NCI-H2029 treated with DMSO at 0.1 percent for 48 hours (cell line): ENCODE measurements at regions not wholly inside any gene's neighbourhood (a gene's known extent, or its start where the extent isn't known, plus 50 kb on each side); places are given as distances from the start of the nearest gene placed in this dataset.
"Not testable (repeated sequence)": the region's sequence is repeated elsewhere in the genome, so short reads cannot be mapped to it uniquely, and the experiment has no call there.

ENCODE experiments used
- DNase-seq: peaks from one replicate; lab custom pipeline; 2025; lab: John Stamatoyannopoulos, UW

GRCh38 chr12:97713270-97713669 lies 250.7 kb downstream of the RMST start:
- no peak for DNase-seq

DNA sequence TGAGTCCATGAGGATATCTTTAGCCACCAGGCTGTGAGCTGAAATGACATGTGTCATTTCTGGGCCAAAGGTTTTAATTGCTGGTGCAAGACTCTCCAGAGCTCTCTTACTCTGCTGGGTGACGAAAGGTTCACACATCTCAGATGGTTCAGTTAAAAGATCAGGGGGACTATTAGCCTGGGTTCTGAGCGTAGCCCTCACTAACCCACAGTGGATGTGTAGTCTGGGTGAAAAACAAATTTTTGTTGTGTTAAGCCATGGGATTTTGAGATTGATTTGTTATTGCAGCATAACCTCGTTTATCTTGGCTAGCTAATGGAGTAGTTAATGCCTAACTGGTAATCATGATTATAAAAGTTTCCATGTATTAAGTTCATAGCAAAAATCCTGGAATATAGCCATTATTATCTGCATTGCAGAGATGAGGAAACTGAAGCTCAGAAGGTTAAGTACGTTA lies 251.5 kb downstream of the RMST start:
- no peak for DNase-seq

DNA sequence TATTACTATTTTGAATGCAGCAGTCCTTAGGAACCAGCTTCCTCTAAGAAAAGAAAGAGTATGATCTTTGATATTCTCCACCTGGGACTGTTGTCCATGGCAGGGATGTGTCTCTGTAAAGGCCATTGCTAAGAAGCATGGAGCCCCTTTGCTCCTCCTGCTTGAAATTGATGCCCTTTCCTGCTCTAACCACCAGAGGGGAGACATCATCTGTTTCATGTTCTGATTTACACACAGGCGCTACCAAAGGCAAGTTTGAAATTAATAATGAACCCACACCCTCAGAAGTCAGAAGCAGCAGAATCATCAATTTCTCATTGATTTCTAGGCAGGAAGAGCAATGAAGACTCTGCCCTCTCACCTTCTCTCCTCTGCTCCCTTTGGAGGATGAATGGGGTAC lies 253.8 kb downstream of the RMST start:
- DNase-seq = no peak

GRCh38 chr12:97723801-97724200 lies 261.2 kb downstream of the RMST start:
- not testable (repeated sequence) for DNase-seq

DNA sequence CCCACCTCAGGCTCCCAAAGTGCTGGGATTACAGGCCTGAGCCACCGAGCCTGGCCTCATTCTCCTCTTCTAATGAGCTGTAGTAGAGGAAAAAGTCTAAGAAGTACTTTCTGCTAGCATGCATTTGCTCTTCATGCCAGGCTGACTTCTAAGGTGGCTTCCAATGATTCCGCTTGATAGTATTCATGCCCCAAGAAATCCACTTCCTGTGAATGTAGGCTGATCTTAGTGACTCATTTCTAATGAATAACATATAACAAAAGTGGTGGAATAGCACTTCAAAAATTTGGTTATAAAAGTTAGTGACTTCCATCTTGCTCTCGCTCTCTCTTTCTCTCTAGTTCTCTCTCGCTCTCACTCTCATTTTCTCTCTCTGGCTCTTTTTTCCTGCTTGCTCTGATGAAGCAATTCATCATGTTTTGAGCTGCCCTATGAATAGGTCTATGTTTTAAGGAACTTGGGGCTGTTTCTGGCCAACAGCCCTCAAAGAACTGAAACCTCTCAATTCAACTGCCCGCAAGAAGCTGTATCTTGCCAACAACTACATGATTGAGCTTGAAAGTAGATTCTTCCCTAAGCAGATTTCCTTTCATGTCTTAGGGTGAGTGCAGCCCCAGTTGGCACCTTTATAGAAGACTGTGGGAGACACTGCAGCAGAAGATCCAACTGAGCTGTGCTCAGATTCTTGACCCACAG lies 282.9 kb downstream of the RMST start:
- no peak for DNase-seq

DNA sequence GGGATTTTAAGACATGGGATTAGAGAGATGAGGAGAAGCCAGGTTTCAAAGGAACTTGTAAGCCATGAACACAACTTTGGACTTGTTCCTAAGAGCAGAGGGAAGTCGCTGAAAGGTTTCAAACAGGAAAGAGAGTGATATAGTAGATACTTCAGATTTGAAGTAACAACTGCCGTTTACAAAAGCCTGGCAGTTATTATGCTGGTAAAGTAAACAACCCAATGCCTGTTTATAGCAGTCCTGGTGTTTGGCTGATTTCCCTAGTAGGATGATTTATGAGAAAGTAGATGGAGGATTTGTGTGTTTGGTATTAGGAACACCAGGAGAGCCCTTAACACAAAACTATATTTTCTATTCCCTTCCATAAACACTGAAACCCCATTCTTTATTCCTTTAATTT lies 285.7 kb downstream of the RMST start:
- peak; percentile 81 for DNase-seq

GRCh38 chr12:97751704-97752103 lies 289.1 kb downstream of the RMST start:
- no peak for DNase-seq

GRCh38 chr12:97752129-97752528 lies 289.5 kb downstream of the RMST start:
- no peak for DNase-seq

DNA sequence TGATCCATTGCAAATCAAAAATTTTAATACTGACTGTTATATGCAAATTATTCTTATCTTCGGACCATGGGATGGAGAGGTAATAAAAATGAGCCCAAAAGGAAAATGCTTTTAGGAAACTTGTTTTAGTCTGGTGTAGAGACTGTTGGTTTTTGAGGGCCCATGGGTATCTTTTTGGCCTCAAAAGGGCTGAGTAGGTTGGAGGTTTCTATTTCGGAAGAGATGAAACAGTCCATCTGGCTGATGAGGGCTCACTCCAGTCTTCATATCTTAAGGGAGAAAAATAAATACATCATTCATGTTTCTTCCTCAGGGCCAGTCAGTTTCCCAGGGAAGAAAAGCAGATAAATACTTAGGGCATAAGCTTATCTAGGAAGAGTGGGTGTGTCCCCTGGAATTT lies 290.7 kb downstream of the RMST start:
- no peak for DNase-seq

DNA sequence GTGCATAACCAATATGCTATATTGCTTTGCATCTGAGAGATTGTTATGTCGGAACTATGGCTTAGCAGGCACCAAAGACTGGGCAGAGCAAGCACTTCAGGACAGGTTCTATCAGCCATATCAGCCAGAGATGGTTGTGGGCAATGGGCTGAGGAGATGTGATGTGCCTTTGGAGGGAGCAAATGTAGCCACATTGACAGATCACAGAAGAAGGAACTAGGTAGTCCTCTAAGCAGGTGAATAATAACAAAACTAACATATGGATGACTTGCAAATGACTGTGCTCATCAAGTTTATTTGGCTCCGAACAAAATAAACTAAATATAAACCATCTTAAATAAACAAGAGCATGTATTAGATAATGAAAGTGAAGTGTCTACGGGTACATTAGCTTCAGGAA lies 291.7 kb downstream of the RMST start:
- peak; percentile 40 for DNase-seq

- no peak for DNase-seq
These were observed 293.6 kb downstream of the RMST start for GRCh38 chr12:97756066-97756666.

GRCh38 chr12:97756741-97757140 lies 294.1 kb downstream of the RMST start:
- DNase-seq = no peak

GRCh38 chr12:97757481-97758193 lies 295.0 kb downstream of the RMST start:
- DNase-seq = no peak

DNA sequence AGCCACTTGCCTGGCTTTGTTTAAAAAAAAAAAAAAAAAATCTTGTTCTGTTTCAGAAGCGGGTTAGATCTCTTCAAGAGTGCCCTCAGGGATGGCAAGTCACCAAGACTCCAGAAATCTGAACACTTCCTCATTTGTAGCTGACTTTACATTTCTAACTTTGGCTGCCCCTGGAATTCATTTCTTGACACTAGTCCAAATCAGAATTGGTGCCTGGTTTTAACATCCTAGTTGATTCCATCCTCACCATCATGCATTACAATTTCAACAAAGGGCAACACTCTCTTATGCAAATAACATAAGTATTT lies 295.5 kb downstream of the RMST start:
- DNase-seq = no peak

GRCh38 chr12:97758586-97758985 lies 296.0 kb downstream of the RMST start:
- no peak for DNase-seq

GRCh38 chr12:97760601-97761000 lies 298.0 kb downstream of the RMST start:
- DNase-seq = no peak

DNA sequence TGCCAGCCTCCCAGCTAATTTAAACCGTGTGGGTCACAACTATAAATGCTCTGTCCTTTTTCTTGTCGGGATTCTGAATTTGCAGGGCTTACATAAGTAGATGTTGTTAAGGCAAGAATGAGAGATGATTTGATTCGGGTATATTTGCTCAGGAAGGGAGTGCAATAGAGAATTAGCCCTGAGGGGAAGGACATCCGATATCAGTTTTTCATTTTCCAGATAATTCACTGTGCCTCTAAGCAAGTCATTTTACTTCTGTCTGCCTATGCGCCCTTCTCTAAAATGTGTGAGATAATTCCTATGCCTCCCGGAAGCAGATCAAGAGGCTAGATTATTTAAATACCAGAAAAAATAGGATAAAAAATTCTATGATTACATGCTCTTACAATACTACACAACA lies 300.5 kb downstream of the RMST start:
- no peak for DNase-seq

DNA sequence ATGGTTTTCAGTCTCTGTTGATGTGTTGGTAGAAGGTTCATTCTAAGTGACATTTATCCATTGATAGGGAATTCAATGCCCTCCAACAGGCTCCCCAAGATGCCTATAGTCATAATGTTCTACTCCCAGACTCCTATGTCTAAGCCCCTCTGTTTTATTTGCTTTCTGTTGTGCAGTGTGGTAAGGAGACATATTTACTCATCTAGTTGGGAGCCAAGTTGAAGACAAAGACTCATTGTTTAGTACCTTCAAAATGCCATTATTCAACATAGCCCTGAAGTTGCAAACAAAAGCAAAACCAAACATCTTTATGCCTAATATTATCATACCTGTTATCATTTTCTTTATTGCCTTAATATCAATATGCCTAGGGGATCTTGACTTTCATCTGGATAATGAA lies 302.1 kb downstream of the RMST start:
- DNase-seq = no peak

GRCh38 chr12:97767347-97767746 lies 304.7 kb downstream of the RMST start:
- no peak for DNase-seq

GRCh38 chr12:97778111-97778510 lies 315.5 kb downstream of the RMST start:
- no peak for DNase-seq

GRCh38 chr12:97781342-97781741 lies 318.7 kb downstream of the RMST start:
- no peak for DNase-seq

GRCh38 chr12:97784904-97785303 lies 322.3 kb downstream of the RMST start:
- no peak for DNase-seq

GRCh38 chr12:97790281-97790680 lies 327.7 kb downstream of the RMST start:
- no peak for DNase-seq

GRCh38 chr12:97797473-97797872 lies 334.9 kb downstream of the RMST start:
- no peak for DNase-seq
